ENCODE measurements at regions not wholly inside any gene's neighbourhood (a gene's known extent, or its start where the extent isn't known, plus 50 kb on each side); places are given as distances from the start of the nearest gene placed in this dataset.

- TF ChIP-seq MAX (IDR thresholded peaks at IDR 0.05) (no peak), EGR1 (IDR thresholded peaks at IDR 0.05; ENCODE audit: borderline replicate concordance, low read depth, low read length) (no peak), CEBPB (IDR thresholded peaks at IDR 0.05; ENCODE audit: low read depth, low read length) (no peak), JUND (IDR thresholded peaks at IDR 0.05; ENCODE audit: low read length) (no peak), CBX8 (IDR thresholded peaks at IDR 0.05; ENCODE audit: borderline replicate concordance, low read depth, low read length) (no peak), CTCF (IDR thresholded peaks at IDR 0.05; ENCODE audit: control extremely low read depth in 1 of 3, insufficient read depth in 1 of 3, low read depth in 1 of 3, low read length in 3 of 3) (no peak), EP300 (IDR thresholded peaks at IDR 0.05; ENCODE audit: borderline replicate concordance in 1 of 2, low read depth in 2 of 2, low read length in 2 of 2) (no peak), ASH2L (IDR thresholded peaks at IDR 0.05; ENCODE audit: low read length) (no peak), POLR2A (IDR thresholded peaks at IDR 0.05; ENCODE audit: control extremely low read depth in 1 of 2, low read depth in 2 of 2, low read length in 2 of 2) (no peak)
Measured at GRCh38 chr5:57561231-57561842, 78.7 kb upstream of the ACTBL2 start.

Measured in H1 (cell line).